NCI-H2029 (cell line): ENCODE measurements at regions not wholly inside any gene's neighbourhood (a gene's known extent, or its start where the extent isn't known, plus 50 kb on each side); places are given as distances from the start of the nearest gene placed in this dataset.

Experiments
- DNase-seq: peaks from one replicate; lab custom pipeline; 2025; lab: John Stamatoyannopoulos, UW

DNA sequence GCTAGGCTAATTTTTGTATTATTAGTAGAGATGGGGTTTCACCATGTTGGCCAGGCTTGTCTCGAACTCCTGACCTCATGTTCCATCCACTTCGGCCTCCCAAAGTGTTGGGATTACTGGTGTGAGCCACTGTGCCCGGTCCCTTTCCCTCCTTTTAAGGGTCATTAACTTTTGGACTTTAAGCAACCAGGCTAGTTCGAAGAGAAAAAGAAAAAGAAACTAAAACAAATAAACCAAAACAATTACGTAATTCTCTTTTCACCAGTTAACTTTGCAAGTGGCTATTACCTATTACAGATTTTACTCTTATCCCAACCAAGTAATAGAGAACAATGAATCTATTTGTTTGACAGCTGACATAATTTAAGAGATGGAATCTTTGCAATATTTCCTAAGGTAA, 72.8 kb upstream of the SEMA3C start:
- DNase-seq: no peak

DNA sequence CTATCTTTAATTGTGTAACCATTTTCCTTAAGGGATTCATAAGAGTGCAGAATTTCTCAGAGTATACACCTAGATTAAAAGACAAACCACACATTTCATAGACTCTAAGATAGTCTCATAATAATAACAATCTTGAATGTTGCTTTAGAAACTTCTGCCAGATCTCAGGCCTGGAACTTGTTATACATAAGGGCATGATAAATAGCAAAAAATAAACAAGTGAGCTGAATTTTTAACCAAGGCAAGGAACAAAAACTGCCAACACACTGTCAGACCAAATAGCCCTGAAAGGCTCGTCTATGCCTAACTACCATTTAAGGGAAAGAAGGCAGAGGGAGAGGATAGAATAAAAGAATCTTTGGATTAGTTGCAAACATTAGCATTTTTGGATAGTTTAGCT, 65.8 kb upstream of the SEMA3C start:
- DNase-seq: no peak

DNA sequence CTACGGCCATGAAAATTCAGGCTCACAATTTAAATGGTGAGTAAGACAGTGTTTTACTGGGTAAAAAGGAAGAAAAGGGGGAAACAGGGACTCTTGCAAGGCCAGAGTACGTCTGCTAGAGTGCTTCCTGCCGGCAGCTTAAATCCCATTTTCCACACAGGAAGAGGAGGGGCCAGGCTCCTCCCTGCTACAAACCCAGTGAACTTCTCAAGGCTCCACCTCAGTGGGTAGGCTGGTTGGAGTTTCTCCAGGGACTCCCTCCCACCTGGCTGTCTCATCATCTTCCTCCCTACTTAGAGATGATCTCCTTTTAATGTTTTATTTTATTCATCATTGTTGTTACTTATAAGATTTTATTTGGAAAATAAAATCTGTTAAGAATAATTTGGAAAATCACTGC, 62.6 kb upstream of the SEMA3C start:
- no peak for DNase-seq

DNA sequence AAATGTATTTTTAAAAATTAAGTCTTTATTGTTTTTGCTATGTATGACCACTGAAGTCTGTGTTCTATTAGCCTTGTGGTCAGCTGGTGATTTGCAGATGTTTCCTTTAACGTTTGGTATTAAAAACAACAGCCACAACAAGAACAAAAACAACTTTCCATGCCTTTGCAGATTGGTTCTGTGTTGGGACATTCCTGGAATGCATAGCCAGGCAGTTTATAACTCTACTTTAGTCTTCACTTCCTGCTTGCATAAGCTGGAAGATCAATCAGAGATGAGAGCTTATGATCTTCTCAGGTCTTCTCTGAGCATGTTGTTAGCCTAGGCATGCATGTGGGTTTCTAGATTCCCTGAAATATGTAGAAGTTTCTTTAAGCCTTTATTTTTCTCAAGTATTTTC, 58.9 kb upstream of the SEMA3C start:
- DNase-seq: no peak

DNA sequence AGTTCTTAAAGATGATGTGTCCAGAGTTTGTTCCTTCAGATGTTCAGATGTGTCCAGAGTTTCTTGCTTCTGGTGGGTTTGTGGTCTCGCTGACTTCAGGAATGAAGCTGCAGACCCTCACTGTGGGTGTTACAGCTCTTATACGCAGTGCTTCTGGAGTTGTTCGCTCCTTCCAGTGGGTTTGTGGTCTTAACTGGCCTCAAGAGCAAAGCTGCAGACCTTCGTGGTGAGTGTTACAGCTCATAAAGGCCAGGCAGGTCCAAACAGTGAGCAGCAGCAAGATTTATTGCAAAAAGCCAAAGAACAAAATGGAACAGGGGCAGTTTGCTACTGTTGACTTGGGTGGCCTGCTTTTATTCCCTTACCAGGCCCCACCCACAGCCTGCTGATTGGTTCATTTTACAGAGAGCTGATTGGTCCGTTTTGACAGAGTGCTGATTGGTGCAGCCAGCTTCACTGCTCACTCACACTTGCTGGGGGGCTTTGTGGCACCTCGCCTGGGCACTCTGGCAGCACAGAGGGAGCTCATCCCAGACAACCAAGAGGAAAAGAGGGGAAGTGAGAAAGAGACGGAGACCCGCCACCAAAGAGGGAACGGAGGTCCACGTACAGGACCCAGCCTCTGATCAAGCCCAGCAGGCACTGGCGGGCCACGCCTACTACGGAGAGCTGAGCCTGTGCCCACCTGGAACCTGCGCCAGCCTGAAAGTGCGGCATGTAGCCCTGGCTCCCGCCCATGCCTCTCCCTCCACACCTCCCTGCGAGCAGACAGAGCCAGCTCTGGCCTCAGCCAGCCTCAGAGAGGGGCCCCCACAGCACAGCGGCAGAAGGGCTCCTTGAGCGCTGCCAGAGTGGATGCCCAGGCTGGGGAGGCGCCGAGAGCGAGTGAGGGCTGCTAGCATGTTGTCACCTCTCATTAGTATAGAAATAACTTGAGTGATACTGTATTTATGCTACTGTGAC, 55.8 kb upstream of the SEMA3C start:
- no peak for DNase-seq

DNA sequence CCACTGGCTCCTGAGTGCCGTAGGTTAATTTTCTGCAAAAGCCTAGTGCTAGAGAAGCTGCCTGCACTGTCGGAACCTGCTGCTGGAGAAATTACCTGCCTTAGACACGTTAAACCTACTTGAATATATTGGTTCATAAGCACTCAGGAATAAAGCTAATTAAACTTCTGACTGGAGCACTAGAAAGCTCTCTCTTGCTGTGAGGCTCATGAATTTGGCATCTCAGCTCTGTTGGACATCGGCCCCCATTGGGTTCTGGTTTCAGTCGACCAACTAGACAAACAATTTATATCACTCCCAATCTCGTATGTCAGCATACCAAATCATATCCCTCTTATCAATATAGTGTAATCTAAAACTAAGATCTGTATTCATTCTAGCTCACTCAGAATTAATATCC, 52.4 kb upstream of the SEMA3C start:
- no peak for DNase-seq
